GM19043 (cell line): ENCODE measurements at regions not wholly inside any gene's neighbourhood (a gene's known extent, or its start where the extent isn't known, plus 50 kb on each side); places are given as distances from the start of the nearest gene placed in this dataset.
"Not testable (repeated sequence)": the region's sequence is repeated elsewhere in the genome, so short reads cannot be mapped to it uniquely, and the experiment has no call there.

Experiments
- ATAC-seq: cut with Tn5 transposase; IDR thresholded peaks from one replicate; pipeline ENCODE4 v1.9.1; 2021; ENCODE audit warnings: low read depth; ENCODE audit not compliant: unreplicated experiment

DNA sequence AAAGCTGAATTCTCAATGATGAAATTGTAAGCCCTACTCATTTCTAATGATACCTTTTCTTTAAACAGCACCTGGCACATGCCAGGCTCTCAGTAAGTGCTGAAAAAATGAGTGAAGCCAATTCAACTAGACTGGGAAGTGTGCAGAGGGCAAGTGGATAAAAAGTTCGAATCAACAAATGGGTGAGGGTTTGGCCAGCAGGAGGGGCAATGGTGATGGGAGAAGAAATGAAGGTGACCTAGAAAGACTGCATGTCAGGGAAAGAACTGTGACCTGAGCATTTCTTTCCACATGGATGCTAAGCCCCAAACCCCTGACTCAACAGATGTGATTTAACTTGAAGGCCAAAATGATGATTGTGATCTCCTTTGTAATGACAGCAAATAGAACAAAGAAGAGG lies 54.6 kb downstream of the DKK1 start:
- no peak for ATAC-seq

DNA sequence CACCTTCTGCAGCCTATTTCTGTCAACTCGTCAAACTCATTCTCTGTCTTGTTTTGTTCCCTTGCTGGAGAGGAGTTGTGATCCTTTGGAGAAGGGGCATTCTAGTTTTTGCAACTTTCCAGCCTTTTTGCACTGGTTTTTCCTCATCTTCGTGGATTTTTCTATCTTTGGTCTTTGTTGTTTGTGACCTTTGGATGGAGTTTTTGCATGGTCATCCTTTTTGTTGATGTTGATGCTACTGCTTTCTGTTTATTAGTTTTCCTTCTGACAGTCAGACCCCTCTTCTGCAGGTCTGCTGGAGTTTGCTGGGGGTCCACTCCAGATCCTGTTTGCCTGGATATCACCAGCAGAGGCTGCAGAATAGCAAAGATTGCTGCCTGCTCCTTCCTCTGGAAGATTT lies 60.1 kb downstream of the DKK1 start:
- ATAC-seq: not testable (repeated sequence)

DNA sequence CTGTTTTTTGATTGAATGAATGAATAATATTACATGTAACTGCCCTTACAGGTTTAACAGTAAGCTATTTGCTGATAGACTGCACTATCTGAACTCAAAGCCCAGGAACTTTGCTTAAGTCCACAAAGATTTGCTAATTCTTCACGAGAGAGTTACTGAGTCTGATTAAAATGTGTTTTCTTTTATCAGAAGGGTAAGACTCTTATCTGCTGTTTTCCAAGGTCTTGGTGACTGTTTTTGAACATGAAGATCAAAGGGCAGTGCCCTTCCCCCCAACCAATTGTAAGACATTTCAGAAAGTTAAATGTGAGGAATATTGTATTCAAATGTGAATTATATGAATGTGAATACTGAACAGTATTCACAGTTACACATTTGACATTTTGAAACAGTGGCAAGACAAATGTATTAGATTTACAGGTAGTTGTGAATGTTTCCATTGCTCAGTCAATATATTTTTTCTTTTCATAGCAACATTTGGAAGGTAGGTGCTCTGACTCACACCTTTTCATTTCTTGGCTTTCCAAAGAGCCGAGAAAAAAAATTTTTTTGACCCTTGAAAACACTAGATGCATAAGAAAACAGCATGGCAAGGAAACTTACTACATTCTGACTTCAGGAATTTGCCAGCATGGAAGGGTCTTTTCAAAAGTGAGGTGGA lies 62.7 kb downstream of the DKK1 start:
- no peak for ATAC-seq

DNA sequence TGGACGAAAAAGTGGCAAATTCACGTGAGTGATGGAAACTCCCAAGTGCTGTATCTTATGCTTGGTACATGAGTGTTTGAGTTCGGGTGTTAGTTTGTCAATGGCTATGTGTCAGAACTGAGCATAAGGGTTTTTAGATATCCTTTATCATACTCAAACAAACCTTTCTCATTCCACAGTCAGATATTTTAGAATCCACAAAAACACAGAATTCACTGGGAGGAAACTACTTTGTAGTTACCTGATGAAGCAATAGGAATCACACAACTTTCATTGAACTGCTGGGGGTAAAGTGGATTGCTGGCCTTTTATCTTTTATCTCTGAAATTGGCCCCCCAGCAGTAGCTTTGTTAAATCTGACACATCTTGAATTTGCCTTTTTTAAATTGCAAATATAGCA lies 64.0 kb downstream of the DKK1 start:
- ATAC-seq: no peak

DNA sequence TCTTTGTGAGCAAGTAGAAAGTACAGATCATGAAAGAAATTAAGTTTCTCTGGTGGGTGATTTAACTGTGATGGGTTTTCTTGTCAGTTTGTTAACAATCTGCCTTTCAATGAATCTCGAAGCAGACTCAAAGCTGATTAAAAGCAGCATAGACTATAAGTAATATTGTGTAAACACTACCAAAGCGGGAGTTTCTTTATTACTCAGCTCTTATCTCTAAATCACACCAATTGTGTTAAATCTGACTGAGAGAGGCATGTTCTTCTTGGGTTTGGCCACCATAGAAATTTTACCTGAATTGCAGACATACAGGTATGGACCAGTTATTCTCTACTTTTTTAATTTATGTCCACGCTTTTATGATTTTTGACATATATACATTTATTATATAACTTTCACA lies 65.2 kb downstream of the DKK1 start:
- ATAC-seq: no peak

DNA sequence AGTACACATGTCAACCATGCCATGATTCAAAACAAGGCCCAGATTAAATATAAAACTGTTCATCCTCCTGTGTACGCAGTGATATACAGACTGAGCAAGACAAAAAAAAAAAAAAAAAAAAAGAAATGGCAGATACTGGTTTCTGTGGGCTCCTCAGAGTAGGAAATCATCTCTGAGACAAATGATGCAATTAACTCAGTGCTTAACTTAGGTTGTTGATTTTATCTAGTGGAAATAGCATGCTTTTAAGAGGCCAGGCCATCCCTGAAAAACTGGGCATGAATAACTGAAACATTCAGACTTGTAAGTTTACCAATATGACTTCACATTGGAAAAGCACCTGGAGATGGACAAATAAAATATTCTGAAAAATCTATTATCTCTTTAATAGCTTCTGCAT lies 69.0 kb downstream of the DKK1 start:
- no peak for ATAC-seq

DNA sequence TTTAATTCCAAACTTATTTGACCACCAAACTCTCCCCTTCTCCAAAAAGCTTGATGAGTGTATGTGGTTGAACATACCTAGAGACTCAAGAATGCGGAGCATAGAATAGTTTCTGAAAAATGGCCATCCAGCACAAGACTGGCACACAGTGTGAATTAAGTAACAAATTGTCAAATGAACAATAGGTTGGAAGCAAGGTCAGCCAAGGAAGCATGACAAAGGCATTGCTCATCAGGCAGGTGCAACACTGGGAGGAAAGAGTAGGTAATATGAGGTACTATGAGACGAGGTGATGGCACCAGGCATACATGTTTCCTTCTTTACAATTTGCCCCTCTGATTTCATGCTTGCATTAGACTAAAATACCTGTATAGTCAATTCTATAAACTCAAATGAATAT lies 73.7 kb downstream of the DKK1 start:
- ATAC-seq: no peak

DNA sequence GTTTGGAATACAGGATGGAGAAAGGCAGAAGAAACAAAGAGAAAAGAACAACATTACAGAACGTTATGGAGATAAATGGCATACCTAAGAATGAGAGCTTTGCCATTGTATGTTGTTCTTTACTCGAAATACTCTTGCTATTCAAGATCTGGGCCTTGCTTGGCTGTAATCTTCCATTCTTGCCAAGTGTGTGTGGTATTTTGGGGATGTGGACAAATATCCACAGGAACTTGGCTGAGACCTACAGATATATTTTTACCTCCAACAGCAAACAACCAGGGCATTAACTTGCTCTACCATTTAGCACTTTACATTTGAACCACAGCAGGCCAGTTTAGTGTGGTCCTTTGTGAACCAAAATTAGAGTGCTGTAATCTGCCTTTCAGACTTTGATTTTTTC lies 76.3 kb downstream of the DKK1 start:
- no peak for ATAC-seq

DNA sequence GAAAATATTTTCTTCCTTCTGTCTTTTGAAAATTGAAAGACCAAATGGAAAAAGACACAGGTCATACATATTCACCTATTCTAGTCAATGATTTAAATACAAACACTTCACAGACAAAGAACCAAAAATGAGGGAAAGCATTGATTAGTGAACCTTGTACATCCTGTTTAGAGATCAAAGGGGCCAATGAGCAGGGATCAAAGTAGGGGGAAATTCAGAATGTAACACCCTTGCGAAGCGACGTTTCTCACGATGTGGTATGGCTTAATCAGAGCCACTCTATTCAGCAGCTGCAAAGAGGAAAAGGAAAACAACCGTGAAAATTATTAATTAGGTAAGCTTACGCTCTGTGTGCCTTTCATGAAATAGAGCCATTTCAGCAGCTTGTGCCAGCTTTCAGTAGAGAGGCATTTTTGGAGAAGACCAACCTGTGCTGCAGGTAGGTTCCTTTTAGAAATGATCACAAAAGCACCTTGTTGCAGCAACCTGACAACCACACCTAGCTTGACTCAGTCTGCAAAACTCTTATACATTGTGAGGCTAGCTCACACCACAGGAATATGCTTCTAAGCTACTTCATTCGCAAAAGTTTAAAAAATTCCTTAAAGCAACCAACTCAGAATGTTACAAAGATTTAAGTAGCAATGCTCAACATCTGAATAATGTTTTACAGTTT lies 78.0 kb downstream of the DKK1 start:
- no peak for ATAC-seq

DNA sequence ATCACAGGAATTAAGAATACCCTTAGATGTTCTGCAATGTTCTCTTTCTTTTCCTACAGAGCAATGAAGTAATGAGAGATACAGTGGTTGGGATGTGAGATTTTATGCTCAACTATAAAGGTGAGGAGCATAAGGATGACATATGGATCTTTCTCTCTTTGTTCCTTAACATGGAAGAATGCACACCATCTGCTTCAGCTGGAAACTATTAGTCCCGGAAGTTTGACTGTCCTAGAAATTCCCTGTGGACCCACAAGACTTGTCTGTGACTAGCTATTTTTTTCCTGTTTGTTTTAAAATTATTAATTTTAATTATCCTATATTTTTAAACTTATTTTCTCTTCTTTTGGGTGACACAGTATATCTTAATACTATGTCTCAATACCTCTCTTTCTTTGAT lies 80.2 kb downstream of the DKK1 start:
- ATAC-seq: no peak

DNA sequence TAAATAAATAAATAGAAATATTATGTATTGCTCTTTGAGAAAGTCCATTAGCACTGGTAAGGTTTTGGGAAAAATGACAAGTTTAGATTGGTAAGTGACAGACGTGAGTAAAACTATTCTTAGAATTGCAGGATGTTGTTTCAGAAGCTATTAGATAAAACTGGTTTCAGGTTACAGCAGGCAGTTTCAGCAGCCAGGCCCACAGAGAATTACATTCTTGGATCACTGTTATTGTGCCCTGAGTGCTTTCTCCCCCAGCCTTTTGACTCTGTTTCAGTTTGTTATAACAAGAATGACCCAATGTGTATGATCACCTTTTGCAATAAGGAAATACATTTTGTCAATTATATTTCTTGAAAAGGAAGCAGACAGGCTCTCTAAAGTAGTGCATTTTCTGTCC lies 86.5 kb downstream of the DKK1 start:
- no peak for ATAC-seq

DNA sequence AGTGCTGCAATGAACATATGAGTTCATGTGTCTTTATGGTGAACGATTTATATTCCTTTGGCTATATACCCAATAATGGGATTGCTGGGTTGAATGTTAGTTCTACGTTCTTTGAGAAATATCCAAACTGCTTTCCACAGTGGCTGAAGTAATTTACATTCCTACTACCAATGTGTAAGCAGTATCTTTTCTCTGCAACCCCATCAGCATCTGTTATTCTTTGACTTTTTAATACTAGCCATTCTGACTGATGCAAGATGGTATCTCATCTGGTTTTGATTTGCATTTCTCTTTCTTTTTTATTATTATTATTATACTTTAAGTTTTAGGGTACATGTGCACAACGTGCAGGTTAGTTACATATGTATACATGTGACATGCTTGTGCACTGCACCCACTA lies 89.7 kb downstream of the DKK1 start:
- ATAC-seq: not testable (repeated sequence)

DNA sequence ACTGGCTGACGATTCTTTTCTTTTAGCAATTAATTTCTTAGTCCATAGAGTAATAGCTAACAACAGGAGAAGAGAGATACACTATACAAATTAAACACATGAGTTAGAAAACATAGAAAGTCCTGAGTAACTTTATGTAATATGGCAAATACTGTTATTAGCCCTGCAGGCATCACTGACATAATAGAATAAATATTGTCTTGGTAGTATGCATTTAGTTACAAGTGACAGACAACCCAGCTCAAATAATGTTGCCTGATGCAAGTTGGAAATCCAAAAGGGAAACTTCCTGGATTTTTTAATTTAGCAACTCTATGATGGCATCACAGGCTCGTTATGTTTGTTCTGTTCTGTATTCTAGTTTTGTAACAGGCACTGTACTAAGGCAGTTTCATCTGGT lies 95.1 kb downstream of the DKK1 start:
- ATAC-seq: no peak

DNA sequence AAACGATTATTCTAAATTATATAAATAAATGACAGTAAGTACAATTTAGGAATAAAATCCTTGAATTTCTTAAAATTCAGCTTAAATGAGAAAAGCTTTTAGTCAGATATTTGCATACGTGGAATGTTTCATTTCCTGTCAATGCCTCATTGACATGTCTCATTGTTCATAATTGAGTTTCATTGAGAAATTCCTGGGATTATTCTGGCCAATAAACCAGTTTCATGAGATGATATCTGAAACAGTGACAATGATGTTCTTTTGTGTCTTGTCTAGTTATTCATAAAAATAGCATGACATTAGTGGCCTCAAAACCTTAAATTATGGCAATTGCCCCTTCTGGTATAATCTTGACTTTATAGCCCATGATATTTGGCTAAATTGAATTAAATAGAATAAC lies 95.8 kb downstream of the DKK1 start:
- no peak for ATAC-seq

DNA sequence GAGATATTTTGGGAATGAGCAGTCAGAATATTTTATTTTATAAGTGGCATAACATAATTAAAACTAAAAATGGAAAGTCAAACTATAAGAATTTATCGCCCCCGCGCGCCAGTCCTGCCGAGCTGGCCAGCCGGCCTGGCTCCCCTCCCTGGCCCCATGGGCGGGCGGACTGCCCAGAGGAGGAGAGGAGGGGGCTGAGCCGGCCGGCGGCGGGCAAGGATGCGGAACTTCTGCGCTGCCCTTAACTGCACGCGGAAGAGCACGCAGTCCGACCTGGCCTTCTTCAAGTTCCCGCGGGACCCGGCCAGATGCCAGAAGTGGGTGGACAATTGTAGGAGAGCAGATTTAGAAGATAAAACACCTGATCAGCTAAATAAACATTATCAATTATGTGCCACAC lies 96.8 kb downstream of the DKK1 start:
- ATAC-seq: no peak

DNA sequence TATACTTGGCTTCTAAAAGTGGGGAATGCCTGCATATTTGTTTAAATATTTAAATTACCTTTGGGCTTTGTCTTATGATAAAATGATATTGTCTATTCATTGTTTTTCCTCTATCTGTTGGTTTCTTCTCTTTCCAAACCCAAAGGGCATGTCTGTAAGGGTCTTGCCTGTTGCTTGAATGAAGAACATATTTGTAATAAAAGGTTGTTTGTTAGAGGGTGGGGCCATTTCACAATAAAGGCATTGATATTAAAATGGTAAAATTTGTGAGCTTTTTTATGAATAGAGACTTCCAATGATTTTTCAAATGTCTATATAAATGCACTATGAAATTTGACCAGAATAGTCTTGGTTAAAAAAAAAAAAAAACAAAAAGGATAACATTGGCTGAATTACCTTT lies 105.2 kb downstream of the DKK1 start:
- no peak for ATAC-seq

DNA sequence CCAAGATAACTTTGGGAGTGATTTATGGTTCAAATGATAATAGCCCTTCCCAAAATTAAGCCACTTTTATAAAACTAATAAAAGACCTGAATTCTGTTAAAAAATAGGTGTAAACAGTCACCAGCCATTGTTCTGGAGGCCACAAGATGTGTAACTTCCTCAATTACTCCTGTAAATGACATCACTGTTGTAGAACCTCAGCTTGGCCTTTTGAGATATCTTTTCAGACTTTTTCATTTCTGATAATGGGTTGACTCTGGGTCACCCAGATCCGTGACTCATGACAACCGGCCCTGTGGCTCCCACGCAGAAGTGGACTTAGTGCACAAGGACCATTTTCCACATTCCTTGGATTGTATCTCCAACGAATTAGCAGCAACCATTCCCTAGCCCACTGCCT lies 106.6 kb downstream of the DKK1 start:
- ATAC-seq: no peak

DNA sequence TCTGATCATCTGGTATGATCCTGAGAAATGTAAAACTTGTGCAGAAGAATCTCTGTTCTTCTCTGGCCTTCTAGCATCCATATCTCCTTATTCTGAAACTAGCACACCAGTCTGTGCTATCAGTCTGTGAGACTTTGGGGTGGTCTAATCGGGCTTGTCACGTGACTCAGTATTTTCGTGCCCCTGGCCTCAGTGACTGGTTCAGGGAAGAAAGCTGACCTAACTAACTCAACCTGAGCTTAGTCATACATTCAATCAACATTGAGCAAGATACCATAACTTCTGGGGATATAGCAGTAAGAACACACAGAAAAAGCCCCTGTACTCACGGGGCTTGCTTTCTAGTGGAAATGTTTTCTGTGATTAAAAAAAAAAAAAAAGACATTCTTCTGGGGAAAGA lies 109.3 kb downstream of the DKK1 start:
- ATAC-seq: no peak

DNA sequence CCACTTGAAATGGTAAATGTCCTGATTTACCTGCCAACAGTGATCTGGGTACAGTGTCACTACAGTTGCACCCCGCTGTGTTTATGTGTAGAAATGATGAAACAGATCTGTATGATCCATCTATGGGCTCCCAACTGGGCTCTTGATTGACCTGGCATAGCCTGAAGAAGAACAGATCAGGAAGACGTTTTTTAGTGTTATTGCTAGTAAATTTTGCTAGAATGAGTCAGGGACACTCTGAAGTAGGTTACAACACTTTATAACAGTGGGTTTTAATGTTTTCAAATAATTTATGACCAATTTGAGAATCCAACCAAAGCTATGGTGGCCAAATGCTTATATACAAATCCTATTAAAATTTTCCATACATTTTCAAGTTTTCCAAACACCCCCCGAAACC lies 110.3 kb downstream of the DKK1 start:
- no peak for ATAC-seq

DNA sequence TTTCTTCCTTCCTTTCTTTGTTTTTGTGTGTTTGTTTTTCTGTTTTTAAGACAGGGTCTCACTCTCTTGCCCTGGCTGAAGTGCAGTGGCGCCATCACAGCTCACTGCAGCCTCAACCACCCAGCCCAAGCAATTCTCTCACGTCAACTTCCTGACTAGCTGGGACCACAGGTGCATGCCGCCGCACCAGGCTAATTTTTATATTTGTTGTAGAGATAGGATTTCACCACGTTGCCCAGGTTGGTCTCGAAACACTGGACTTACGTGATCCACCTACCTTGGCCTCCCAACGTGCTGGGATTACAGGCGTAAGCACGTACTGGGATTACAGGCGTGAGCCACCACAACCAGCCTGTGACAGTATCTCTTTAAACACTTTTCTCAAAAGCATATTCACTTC lies 120.7 kb downstream of the DKK1 start:
- no peak for ATAC-seq

DNA sequence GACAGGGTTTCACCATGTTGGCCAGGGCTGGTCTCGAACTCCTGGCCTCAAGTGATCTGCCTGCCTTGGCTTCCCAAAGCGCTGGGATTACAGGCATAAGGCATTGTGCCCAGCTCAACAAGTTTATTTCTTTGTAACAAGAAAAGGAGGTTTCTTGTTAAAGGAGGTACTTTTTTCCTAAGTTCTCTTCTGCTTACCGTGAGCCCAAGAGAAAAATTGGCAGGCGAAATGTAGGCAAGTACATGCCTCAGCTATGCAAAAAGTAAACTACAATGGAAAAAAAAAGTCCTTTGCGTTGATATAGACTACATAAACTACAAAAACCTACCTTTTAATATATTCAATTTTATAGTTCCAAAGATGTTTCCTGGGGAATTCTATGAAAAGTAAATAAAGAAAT lies 122.6 kb downstream of the DKK1 start:
- ATAC-seq: no peak

DNA sequence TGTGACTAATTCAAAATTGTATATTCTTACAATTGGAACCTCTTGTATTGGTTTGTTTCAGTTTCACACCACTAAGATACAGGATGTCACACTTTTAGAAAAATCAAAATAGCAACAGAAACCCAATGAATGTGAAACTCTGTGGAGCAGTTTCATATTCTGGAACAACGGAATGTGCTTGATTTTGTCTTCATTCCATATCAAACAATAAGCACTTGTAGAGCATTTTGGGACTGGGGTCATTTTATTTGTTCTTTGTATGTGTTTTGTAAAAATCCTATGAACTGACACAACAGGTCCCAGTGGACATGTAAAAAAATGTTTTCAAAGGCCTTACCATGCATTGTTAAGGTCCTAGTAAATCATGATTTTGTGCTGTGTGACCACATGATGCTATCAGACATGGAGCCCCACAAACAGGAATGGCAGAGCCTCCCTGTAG lies 123.1 kb downstream of the DKK1 start:
- peak; percentile 87 for ATAC-seq

DNA sequence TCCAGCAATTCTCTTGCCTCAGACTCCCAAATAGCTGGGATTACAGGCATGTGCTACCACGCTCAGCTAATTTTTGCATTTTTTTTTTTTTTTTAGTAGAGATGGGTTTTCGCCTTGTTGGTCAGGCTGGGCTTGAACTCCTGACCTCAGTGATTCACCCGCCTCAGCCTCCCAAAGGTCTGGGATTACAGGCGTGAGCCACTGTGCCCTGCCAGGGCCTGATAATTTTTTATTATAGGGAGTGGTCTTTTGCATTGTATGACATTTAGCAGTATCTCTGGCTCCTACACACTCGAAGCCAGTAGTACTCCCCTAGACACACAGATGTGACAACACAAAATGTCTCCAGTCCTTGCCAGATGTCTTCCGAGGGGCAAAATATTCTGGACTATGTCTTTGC lies 124.0 kb downstream of the DKK1 start:
- ATAC-seq: no peak
